ENCODE measurements at regions not wholly inside any gene's neighbourhood (a gene's known extent, or its start where the extent isn't known, plus 50 kb on each side); places are given as distances from the start of the nearest gene placed in this dataset.

- no peak for DNase-seq (ENCODE audit: low spot score)
Measured at GRCh38 chr12:111310076-111310870, 58.6 kb downstream of the PHETA1 start.

GRCh38 chr12:111309584-111309983, 59.3 kb downstream of the PHETA1 start:
- no peak for DNase-seq (ENCODE audit: low spot score)

DNA sequence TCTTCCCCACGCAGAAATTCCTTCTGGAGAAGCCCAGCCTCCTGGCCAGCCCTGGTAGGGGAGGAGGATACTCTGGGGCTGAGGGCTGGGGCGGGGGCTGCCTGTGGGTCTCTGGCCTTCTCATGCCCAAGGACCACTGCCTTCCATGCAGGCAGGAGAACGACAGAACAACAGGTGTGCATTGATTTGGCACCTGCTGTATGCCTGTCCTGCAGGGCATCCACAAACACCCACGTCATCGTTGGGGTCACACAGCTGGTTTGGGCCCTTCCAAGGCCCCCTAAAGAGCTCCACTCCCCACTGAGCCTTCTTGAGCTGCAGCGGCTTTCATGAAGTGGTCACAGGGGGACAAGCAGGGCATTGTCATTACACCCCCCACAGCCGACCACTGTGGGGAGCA, 60.4 kb downstream of the PHETA1 start:
- no peak for DNase-seq (ENCODE audit: low spot score)

GRCh38 chr12:111304642-111305071, 64.2 kb downstream of the PHETA1 start:
- no peak for DNase-seq (ENCODE audit: low spot score)

DNA sequence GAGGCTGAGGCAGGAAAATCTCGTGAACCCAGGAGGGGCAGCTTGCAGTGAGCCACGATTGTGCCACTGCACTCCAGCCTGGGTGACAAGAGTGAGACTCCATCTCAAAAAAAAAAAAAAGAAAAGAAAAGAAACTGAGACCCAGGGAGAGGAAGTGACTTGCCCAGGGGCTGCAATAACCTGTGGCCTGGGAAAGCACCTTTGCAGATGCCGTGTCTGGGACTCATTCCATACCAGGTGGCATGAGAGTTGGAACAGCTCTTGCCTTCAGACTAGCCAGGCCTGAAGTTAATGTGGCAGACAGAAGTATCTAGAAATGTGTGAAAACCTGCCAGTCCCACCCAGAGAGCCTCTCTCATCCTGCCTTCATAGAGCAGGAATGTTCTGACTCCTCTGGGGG, 65.4 kb downstream of the PHETA1 start:
- no peak for DNase-seq (ENCODE audit: low spot score)

GRCh38 chr12:111298582-111299436, 70.1 kb downstream of the PHETA1 start:
- DNase-seq (ENCODE audit: low spot score), result peak; percentile 15

DNA sequence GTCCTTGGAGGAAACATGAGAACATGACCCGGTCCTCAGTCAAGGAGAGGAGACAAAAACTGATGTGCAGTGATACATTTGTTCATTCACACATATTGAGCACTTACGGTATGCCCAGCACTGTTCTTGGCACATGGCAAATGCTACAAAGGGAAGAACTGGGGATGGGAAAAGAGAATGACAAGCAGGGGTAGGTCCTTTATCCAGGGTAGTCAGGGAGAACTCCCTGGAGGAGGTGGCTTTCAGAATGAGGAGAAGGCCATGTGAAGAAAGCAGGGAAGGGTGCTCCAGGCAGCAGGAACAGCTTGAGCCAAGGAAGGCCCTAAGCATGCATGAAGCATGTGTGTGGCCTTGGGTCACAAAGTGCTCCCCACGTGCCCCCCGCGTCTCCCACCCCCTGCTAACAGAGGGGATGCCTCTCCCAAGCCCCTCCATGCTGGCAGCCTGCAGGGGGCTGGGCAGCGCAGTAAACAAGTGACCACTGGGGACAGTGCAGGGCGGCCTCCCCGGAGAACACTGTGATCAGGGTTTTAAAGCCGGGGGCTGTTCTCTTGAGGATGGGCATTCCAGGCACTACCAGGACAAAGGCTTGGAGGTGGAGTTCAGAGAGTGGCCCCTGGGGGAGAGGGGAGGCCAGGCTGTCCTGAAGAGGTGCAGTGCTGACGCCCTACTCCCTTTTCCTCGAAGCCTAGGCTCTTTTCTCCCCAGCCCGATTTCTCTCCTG, 71.0 kb downstream of the PHETA1 start:
- DNase-seq (ENCODE audit: low spot score), result no peak

GRCh38 chr12:111296906-111297463, 71.9 kb downstream of the PHETA1 start:
- no peak for DNase-seq (ENCODE audit: low spot score)

GRCh38 chr12:111295176-111295575, 73.7 kb downstream of the PHETA1 start:
- no peak for DNase-seq (ENCODE audit: low spot score)

DNA sequence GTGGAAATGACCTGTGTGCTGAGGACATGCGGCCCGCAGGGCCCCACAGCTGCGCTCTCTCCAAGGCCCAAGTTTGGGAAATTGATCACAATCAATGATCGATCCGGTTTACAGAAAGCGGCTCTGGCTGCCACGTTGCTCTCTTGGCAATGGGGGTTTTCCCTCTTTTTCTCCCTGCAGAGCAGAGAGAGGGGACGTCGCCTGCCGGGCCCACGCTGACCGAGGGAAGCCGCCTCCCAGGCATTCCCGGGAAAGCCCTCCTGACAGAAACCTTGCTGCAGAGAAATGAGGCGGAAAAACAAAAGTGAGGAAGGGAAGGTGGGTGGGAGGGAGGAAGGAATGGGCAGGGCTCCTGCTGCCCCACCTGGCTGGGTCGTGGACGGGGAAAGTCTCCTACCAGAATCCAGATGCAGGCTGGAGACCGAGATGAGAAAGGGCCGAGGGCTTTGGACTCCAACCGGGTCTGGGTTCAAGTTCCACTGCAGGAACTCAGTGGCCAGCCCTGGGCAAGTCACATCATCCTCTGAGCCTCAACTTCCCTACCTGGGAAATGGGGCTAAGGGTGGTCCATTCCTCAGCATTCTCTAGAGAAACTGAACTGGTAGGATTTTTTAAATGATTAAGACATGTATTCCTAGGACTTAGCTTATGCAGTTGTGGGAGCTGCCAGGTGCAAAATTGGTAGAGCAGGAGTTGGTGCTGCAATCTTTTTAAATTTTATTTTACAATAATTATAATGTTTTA, 75.5 kb downstream of the PHETA1 start:
- no peak for DNase-seq (ENCODE audit: low spot score)

- DNase-seq (ENCODE audit: low spot score), result no peak
Measured at GRCh38 chr12:111291357-111291756, 77.5 kb downstream of the PHETA1 start.

GRCh38 chr12:111288771-111289170, 80.1 kb downstream of the PHETA1 start:
- DNase-seq (ENCODE audit: low spot score), result no peak

- DNase-seq (ENCODE audit: low spot score), result no peak
Measured at GRCh38 chr12:111287125-111287900, 81.6 kb downstream of the PHETA1 start.

- DNase-seq (ENCODE audit: low spot score), result no peak
Measured at GRCh38 chr12:111285200-111285599, 83.7 kb downstream of the PHETA1 start.

- no peak for DNase-seq (ENCODE audit: low spot score)
Measured at GRCh38 chr12:111284709-111285108, 84.2 kb downstream of the PHETA1 start.

GRCh38 chr12:111283966-111284365, 84.9 kb downstream of the PHETA1 start:
- no peak for DNase-seq (ENCODE audit: low spot score)

- no peak for DNase-seq (ENCODE audit: low spot score)
Measured at GRCh38 chr12:111283521-111283920, 85.4 kb downstream of the PHETA1 start.

DNA sequence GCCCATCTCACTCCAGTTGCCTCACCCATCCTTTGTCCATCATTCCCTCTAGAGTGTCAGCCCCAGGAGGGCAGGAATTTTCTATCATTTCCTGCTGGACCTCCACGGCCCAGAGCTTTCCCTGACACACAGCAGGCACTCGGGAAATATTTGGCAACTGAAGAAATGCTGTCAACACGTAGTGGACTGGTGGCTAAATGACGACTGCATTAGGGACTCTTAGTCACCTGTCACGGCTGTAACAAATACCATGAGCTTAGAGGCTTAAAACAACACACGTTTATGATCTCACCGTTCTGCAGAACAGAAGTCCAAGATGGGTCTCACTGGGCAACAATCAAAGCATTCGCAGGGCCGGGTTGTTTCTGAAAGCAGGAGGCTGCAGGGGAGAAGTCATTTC, 91.3 kb downstream of the PHETA1 start:
- no peak for DNase-seq (ENCODE audit: low spot score)

- no peak for DNase-seq (ENCODE audit: low spot score)
Measured at GRCh38 chr12:111276146-111276545, 92.7 kb downstream of the PHETA1 start.

DNA sequence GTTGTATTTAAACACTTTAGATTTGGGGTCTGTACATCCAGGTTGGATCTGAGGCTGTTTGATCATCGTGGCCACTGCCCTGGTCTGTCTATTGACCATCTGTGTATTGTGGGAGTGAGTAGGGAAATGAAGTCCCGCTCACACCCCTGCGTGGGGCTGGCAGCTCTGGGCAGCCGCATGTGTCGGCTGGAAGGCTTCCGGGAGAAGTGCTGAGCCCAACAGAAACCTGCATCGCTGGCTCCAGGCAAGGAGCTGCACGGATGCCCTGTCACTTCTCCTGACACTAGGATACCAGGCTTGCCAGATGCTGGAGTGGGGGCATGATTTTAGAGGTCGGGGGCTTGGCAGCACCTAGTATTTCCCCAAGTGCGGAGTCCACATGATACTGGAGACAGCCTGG, 93.6 kb downstream of the PHETA1 start:
- DNase-seq (ENCODE audit: low spot score), result no peak

DNA sequence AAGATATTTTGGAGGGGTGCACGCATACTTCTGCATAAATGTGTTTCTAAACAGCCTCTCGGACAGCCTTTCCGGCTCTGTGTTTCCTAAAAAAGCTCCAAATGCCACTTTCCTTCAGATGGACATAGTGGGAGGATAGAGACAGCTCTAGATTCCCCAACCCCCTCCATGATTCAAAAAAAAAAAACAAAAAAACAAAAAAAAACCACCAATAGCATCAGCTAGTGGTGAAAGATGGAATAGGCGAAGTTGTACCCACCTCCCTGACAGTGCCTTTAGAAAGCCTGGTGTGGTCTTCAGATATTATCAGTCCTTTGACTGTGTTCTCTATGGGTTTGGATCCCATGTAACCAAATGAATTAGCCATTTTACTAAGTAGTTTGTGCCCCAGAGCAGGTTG, 94.1 kb downstream of the PHETA1 start:
- DNase-seq (ENCODE audit: low spot score), result no peak

All from CD4-positive, alpha-beta T cell treated with Interleukin-6 at 100 ng/mL for 8 hours (primary cell).